Omental fat pad (tissue), 3 donors: ENCODE measurements at regions not wholly inside any gene's neighbourhood (a gene's known extent, or its start where the extent isn't known, plus 50 kb on each side); places are given as distances from the start of the nearest gene placed in this dataset.

ENCODE experiments used
- ATAC-seq: fragments of 150-250 bp; one replicate; pipeline ENCODE4 v1.9.1; 2016; ENCODE audit warnings: mild to moderate bottlenecking, moderate library complexity; ENCODE audit not compliant: low FRiP score
- DNase-seq: peaks from one replicate; pipeline ENCODE4 v3.0.0-alpha.2; 2019; ENCODE audit warnings: low spot score
- TF ChIP-seq, protein P1 (sequence below), 3 donors: fragments of 450-650 bp; IDR thresholded peaks; one replicate each; pipeline ENCODE4 v1.5.1; 2016 to 2017; ENCODE audit warnings: antibody characterized with exemption in 3 of 3, mild to moderate bottlenecking in 3 of 3, moderate library complexity in 2 of 3

DNA sequence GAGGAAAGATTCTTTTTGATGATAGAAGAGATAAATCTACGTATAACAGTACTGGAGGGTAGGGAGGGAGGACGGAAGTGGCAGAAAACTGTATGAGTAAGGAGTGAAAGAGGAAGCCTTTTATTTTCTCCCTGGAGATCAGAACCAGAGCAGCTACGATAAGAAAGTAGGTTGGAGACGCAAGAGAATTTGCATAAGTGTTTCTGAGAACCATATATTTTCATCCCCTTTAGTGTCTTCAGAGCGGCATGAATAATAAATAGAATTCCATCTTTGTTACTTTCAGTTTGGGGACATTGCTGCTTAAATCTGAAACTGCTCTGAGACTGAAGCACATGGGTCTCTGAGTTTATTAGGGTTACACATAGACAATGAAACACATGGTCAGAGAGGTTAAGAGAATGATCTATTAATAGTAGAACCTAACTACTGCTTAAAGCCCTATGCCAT, 230.2 kb upstream of the TNP1 start:
- DNase-seq (no peak), ATAC-seq (no peak)
- TF ChIP-seq, protein P1, sequence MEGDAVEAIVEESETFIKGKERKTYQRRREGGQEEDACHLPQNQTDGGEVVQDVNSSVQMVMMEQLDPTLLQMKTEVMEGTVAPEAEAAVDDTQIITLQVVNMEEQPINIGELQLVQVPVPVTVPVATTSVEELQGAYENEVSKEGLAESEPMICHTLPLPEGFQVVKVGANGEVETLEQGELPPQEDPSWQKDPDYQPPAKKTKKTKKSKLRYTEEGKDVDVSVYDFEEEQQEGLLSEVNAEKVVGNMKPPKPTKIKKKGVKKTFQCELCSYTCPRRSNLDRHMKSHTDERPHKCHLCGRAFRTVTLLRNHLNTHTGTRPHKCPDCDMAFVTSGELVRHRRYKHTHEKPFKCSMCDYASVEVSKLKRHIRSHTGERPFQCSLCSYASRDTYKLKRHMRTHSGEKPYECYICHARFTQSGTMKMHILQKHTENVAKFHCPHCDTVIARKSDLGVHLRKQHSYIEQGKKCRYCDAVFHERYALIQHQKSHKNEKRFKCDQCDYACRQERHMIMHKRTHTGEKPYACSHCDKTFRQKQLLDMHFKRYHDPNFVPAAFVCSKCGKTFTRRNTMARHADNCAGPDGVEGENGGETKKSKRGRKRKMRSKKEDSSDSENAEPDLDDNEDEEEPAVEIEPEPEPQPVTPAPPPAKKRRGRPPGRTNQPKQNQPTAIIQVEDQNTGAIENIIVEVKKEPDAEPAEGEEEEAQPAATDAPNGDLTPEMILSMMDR (IDR thresholded peaks at IDR 0.05) = no peak

- DNase-seq (no peak), ATAC-seq (no peak)
- TF ChIP-seq, protein P1 (IDR thresholded peaks at IDR 0.05) = no peak
Observed at GRCh38 chr2:217086718-217087117, 226.9 kb upstream of the TNP1 start.

- TF ChIP-seq, protein P1 (IDR thresholded peaks at IDR 0.05) = no peak
- ATAC-seq (no peak), DNase-seq (no peak)
Observed at GRCh38 chr2:217086038-217086522, 226.2 kb upstream of the TNP1 start.

DNA sequence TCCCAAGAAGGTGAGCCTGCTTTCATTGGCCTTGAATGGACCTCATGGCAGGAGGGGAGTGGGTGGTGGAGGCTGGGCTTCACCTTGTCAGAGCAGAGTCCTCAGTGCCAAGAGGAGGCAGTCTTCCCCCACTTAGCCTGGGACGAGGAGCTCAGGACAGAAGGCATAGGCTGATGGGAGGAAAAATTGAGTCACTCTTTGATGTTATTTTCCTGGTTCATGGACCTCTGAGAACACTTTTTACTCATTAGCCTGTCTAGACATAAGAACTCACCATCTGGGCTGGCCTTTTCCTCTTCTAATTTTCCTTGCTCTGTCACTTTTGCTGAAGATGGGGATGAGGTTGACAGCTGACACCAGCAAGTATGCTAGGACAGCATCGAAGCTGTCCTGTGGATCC, 225.7 kb upstream of the TNP1 start:
- DNase-seq (no peak), ATAC-seq (no peak)
- TF ChIP-seq, protein P1 (IDR thresholded peaks at IDR 0.05) = no peak

DNA sequence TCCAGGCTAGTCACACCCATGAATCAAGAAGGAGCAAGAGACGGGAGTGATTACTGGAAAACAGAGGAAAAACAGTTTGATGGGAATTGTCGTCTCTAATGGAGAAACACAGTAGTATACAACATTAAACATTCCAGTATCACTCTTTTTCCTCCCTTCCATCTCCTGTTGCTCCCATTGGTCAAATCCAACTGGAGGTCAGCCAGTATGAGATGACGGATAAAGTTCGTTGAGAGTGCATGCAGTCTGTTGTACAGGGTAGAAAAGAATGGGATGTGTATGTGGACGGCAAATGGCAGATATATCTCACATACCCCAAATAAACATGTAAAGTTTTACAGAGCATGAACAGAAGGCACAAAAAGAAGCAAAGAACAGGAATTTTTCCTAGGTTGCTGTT, 221.9 kb upstream of the TNP1 start:
- TF ChIP-seq, protein P1 (IDR thresholded peaks at IDR 0.05) = no peak
- no peak for DNase-seq
- no peak for ATAC-seq

- DNase-seq (no peak), ATAC-seq (no peak)
- TF ChIP-seq, protein P1 (IDR thresholded peaks at IDR 0.05) = no peak
Observed at GRCh38 chr2:217079165-217079564, 219.3 kb upstream of the TNP1 start.

DNA sequence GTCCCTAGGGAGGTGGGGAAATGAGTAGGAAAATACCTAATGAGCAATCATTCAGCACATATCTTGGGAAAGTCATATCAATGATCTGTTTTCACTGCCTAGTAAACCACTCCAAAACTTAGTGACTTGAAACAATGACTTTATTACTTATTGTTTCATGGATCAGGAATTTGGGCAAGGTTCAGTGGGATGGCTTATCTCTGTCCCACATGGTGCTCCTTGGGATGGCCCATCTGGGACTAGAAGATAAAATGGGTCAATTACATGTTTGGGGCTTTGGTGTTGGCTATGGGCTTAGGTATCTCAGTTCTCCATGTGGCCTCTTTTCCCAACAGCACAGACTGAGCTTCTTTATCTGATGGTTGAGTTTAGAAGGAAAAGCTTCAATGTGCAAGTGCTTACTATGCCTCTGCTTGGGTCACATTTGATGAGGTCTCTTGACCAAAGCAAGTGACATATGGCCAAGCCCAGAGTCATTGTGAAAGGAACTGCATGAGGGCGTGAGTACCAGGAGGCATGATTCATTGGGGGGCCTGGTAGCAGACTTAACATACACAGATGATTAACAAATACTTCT, 218.1 kb upstream of the TNP1 start:
- ATAC-seq (no peak), DNase-seq (no peak)
- TF ChIP-seq, protein P1 (IDR thresholded peaks at IDR 0.05) = no peak
